ENCODE measurements at regions not wholly inside any gene's neighbourhood (a gene's known extent, or its start where the extent isn't known, plus 50 kb on each side); places are given as distances from the start of the nearest gene placed in this dataset.

DNA sequence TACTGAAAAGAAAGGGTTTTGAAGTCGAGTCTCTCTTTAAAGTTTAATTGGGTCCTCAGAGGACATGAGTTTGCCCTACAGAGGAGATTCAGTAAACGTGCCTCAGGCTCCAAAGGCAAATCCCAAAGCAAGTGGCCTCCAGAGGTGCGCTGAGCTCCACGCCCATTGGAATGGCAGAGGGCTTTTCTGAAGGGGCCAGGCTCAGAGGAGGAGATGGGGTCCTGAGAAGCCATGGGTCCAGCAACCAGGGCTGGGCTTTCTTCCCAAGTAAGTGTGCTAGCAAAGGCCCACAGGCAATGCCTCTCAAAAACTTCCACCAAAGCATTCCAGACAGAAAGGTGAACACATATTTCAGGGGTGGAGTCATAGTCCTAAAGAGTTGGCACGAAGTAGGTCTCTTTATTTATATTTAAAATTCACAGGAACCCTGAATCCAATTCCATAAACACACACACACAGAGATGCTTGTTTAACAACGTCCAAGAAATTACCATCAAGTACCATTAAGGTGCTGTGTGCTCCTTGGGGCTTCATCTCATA, 93.0 kb upstream of the SH3BP4 start:
- no peak overlapping the region for H3K27ac ChIP-seq (ENCODE audit: low read depth, low read length)
- H3K79me2 ChIP-seq (ENCODE audit: control insufficient read depth in 1 of 2, insufficient read depth in 2 of 2, low read length in 2 of 2) = no peaks in the 10 kb centered on the region
- ChIA-PET POLR2A (ENCODE audit: partially characterized antibody) (interaction anchor here (1.2 kb wide), 1 partner anchor 13 kb away, joined by 3 read pairs; no protein-coding TSS in a partner anchor), CTCF (ENCODE audit: partially characterized antibody) (interaction anchor here (0.7 to 1.7 kb wide), 6 partner anchors 9 to 200 kb away, joined by 3 to 4 read pairs (median 3); no protein-coding TSS in a partner anchor)
- H2BK5ac ChIP-seq (ENCODE audit: low read depth, low read length) = no peak overlapping the region
- H3K4ac ChIP-seq (replicated peaks; ENCODE audit: insufficient read length, low read depth, low read length) = no peak overlapping the region
- H2AFZ ChIP-seq (ENCODE audit: low read length) = no peak overlapping the region
- H3K79me1 ChIP-seq (ENCODE audit: low read depth, low read length) = no peaks in the 10 kb centered on the region
- no peaks in the 10 kb centered on the region for H3K23me2 ChIP-seq (ENCODE audit: low read depth, low read length)
- 83% methylated on average over 6 of the region's 6 CpGs; no CpG with 5 or more reads in 1 of the 2 experiments for whole genome bisulfite sequencing, 2 experiments (ENCODE audit: extremely low coverage in 1 of 2, insufficient coverage in 1 of 2, insufficient read length in 1 of 2, insufficient replicate concordance in 2 of 2, low coverage in 1 of 2, low lambda C conversion rate in 2 of 2, missing lambda C conversion rate in 1 of 2)
- no peak overlapping the region for H3K4me3 ChIP-seq (ENCODE audit: extremely low read depth in 1 of 4, insufficient read depth in 2 of 4, low read depth in 3 of 4, low read length in 4 of 4)
- no peak overlapping the region for H3K9ac ChIP-seq (replicated peaks in 1 of 4; ENCODE audit: extremely low read depth in 1 of 4, low read depth in 3 of 4, low read length in 3 of 4)
- no peak overlapping the region for H4K91ac ChIP-seq (replicated peaks; ENCODE audit: insufficient read length, low read length)
- no peak overlapping the region for H2AK5ac ChIP-seq (ENCODE audit: low read depth, low read length)
- H4K8ac ChIP-seq (ENCODE audit: extremely low read depth, insufficient read depth, low read length) = no peak overlapping the region
- no peak overlapping the region for H3K4me2 ChIP-seq (ENCODE audit: insufficient read depth in 1 of 2, low read depth in 2 of 2, low read length in 2 of 2)
- no peaks in the 10 kb centered on the region for H4K20me1 ChIP-seq (replicated peaks in 1 of 2; ENCODE audit: control insufficient read depth in 1 of 2, insufficient read depth in 2 of 2, low read length in 2 of 2)
- H2BK120ac ChIP-seq (replicated peaks; ENCODE audit: low read depth, low read length) = no peak overlapping the region
- no peak for DNase-seq (ENCODE audit: low read depth in 1 of 2, low spot score in 2 of 2)
- no peak overlapping the region for H2BK15ac ChIP-seq (ENCODE audit: low read length)
- H3K18ac ChIP-seq (ENCODE audit: extremely low read depth, low read length) = no peak overlapping the region
- H3K4me1 ChIP-seq (replicated peaks in 1 of 4; ENCODE audit: control insufficient read depth in 3 of 4, insufficient read depth in 4 of 4, low read length in 3 of 4) = peaks cover 0 to 7% (median 0%) of the 10 kb centered on the region in 4 experiments; a peak in 3 of 7 replicates
- H3K9me3 ChIP-seq (ENCODE audit: insufficient read depth in 2 of 2, low read depth in 1 of 2, low read length in 1 of 2) = peaks cover 0 to 3% of the 10 kb centered on the region in 2 experiments; a peak in 1 of 4 replicates
- no peak overlapping the region for H2BK20ac ChIP-seq (ENCODE audit: low read length)
- no peak overlapping the region for H3K56ac ChIP-seq (replicated peaks; ENCODE audit: insufficient read length, low read depth, low read length)
- H2BK12ac ChIP-seq (ENCODE audit: low read depth, low read length) = no peak overlapping the region
- H3K27me3 ChIP-seq (replicated peaks in 1 of 4; ENCODE audit: control insufficient read depth in 3 of 4, extremely low read depth in 1 of 4, insufficient read depth in 3 of 4, low read length in 3 of 4) = no peaks in the 10 kb centered on the region
- H4K5ac ChIP-seq (ENCODE audit: insufficient read length, low read depth, low read length) = no peak overlapping the region
- FAIRE-seq = no peak
- no peaks in the 10 kb centered on the region for H3K36me3 ChIP-seq (ENCODE audit: control insufficient read depth in 2 of 4, insufficient read depth in 4 of 4, low read length in 3 of 4)
- no peak overlapping the region for H3K14ac ChIP-seq (ENCODE audit: insufficient read length)
- no peak overlapping the region for H3K23ac ChIP-seq (ENCODE audit: insufficient read length)
- TF ChIP-seq ZNF274 (IDR thresholded peaks at IDR 0.05; ENCODE audit: borderline replicate concordance, extremely low read depth, low read length) = no peak
- no peak for TF ChIP-seq HDAC2 (IDR thresholded peaks at IDR 0.05; ENCODE audit: borderline replicate concordance in 1 of 2, low read depth in 2 of 2, low read length in 2 of 2)
- TF ChIP-seq GTF2F1 (IDR thresholded peaks at IDR 0.05; ENCODE audit: borderline replicate concordance, low read depth, low read length) = no peak
- no peak for TF ChIP-seq JUN (IDR thresholded peaks at IDR 0.05; ENCODE audit: low read depth, low read length)
- TF ChIP-seq, protein P1, sequence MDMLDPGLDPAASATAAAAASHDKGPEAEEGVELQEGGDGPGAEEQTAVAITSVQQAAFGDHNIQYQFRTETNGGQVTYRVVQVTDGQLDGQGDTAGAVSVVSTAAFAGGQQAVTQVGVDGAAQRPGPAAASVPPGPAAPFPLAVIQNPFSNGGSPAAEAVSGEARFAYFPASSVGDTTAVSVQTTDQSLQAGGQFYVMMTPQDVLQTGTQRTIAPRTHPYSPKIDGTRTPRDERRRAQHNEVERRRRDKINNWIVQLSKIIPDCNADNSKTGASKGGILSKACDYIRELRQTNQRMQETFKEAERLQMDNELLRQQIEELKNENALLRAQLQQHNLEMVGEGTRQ (IDR thresholded peaks at IDR 0.05; ENCODE audit: low read length) = no peak
- TF ChIP-seq TCF12 (IDR thresholded peaks at IDR 0.05; ENCODE audit: low read depth, low read length) = no peak
- TF ChIP-seq, protein P2, sequence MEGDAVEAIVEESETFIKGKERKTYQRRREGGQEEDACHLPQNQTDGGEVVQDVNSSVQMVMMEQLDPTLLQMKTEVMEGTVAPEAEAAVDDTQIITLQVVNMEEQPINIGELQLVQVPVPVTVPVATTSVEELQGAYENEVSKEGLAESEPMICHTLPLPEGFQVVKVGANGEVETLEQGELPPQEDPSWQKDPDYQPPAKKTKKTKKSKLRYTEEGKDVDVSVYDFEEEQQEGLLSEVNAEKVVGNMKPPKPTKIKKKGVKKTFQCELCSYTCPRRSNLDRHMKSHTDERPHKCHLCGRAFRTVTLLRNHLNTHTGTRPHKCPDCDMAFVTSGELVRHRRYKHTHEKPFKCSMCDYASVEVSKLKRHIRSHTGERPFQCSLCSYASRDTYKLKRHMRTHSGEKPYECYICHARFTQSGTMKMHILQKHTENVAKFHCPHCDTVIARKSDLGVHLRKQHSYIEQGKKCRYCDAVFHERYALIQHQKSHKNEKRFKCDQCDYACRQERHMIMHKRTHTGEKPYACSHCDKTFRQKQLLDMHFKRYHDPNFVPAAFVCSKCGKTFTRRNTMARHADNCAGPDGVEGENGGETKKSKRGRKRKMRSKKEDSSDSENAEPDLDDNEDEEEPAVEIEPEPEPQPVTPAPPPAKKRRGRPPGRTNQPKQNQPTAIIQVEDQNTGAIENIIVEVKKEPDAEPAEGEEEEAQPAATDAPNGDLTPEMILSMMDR (IDR thresholded peaks at IDR 0.05; ENCODE audit: control extremely low read depth in 1 of 3, insufficient read depth in 1 of 3, low read depth in 1 of 3, low read length in 3 of 3) = no peak
- TF ChIP-seq TBP (IDR thresholded peaks at IDR 0.05; ENCODE audit: low read depth, low read length) = no peak
- no peak for TF ChIP-seq RXRA (IDR thresholded peaks at IDR 0.05; ENCODE audit: insufficient read depth, low read depth, low read length)
- no peak for TF ChIP-seq KDM4A (IDR thresholded peaks at IDR 0.05; ENCODE audit: low read depth, low read length, severe bottlenecking)
